ENCODE measurements at regions not wholly inside any gene's neighbourhood (a gene's known extent, or its start where the extent isn't known, plus 50 kb on each side); places are given as distances from the start of the nearest gene placed in this dataset.

GRCh38 chr3:174614036-174614435 is 245.1 kb upstream of the NAALADL2 start:
- DNase-seq (no peak), ATAC-seq (no peak)
- TF ChIP-seq POLR2A (IDR thresholded peaks at IDR 0.05): no peak
- TF ChIP-seq CTCF (IDR thresholded peaks at IDR 0.05): no peak
- Histone ChIP-seq H3K9me3 (no peaks in the 10 kb centered on the region), H3K36me3 (no peaks in the 10 kb centered on the region), H3K4me3 (no peak overlapping the region), H3K27ac (no peak overlapping the region), H3K27me3 (no peaks in the 10 kb centered on the region), H3K4me1 (no peaks in the 10 kb centered on the region)
- 86% methylated on average over 1 of the region's 2 CpGs for WGBS (ENCODE audit: insufficient coverage, low coverage, low lambda C conversion rate, missing lambda C conversion rate)
- intact Hi-C loops (cut with DNase I): no loop called here

DNA sequence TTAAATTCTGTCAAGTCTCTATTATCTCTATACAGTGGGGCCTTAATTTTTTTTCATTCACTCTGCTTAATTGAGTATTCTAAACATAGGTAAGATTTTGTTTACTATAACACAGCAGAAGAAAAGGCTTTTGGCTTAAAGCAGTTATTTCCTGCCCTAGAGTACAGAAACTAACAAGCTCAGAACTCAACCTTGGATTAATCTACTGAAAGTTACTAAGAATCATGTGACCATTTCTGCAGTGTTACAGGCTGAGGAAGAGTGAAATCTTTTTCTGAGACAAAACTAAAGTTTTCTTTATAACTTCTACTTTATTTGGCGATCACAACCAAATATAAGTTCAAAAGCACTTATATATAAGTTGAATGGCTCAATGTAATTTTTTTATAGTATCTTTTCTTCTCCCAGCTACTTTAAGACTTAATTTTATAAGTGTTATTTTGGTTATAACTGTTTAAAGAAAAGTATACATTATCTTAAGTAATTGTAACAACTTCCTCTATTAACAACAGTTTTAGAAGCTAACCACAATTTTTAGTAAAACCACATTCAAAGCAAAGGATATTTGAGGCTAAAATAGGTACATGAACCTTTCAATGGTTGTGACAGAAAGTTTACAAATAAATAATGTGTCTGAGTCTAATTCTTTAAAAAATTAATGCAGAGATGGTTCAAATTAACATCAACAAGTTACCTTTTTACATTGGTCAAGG is 240.6 kb upstream of the NAALADL2 start:
- H3K4me3 ChIP-seq: no peak overlapping the region
- H3K36me3 ChIP-seq: no peaks in the 10 kb centered on the region
- no peaks in the 10 kb centered on the region for H3K27me3 ChIP-seq
- no peak for DNase-seq
- WGBS (ENCODE audit: insufficient coverage, low coverage, low lambda C conversion rate, missing lambda C conversion rate): 94% methylated on average over 1 of the region's 1 CpG
- no peaks in the 10 kb centered on the region for H3K9me3 ChIP-seq
- TF ChIP-seq POLR2A (IDR thresholded peaks at IDR 0.05) (no peak), CTCF (IDR thresholded peaks at IDR 0.05) (no peak)
- H3K4me1 ChIP-seq: no peaks in the 10 kb centered on the region
- no peak overlapping the region for H3K27ac ChIP-seq
- ATAC-seq: peak in 1 of 4 donors; percentile 28
- intact Hi-C loops (cut with DNase I): no loop called here

DNA sequence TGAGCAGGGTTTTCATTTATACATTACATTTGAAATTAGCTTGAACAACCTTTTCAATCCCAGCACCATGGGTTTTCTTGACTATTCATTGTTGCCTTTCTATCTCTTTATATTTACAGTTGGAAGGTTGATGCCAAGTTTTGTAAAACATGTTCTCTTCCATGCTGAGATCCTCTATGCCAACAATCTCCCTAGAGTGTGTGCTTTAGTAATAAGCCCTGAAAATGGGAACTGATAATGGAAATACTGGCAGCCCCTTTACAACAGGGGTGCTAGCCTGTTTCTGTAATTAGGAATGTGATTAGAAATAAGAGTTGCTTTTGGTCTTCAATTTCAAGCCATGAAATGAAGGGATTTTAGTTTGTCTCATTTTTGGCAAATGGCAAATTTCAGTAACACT is 239.9 kb upstream of the NAALADL2 start:
- TF ChIP-seq POLR2A (IDR thresholded peaks at IDR 0.05) (no peak), CTCF (IDR thresholded peaks at IDR 0.05) (no peak)
- no peak overlapping the region for H3K27ac ChIP-seq
- no peaks in the 10 kb centered on the region for H3K36me3 ChIP-seq
- H3K4me3 ChIP-seq: no peak overlapping the region
- intact Hi-C loops (cut with DNase I): no loop called here
- H3K9me3 ChIP-seq: no peaks in the 10 kb centered on the region
- no peaks in the 10 kb centered on the region for H3K27me3 ChIP-seq
- ATAC-seq: no peak
- no peaks in the 10 kb centered on the region for H3K4me1 ChIP-seq
- no peak for DNase-seq

DNA sequence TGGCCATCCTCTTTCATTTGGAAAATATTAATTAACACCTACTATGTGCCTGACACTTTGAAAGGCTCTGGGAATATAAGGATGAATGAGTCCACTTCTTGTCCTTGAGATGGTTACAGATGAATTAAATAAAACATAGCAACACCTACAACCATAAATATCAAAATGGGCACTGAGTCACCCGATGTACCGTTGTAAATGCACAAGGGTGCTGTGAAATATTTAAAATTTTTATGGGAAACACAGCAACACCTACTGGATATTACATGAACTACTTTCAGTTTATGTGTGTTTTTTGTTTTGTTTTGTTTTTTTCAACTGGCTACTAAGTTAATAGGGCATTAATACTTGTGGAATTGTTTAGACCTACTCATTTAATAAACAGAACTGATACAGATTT is 239.0 kb upstream of the NAALADL2 start:
- H3K27me3 ChIP-seq: no peaks in the 10 kb centered on the region
- 15% methylated on average over 2 of the region's 2 CpGs for WGBS (ENCODE audit: insufficient coverage, low coverage, low lambda C conversion rate, missing lambda C conversion rate)
- H3K36me3 ChIP-seq: no peaks in the 10 kb centered on the region
- no peak overlapping the region for H3K27ac ChIP-seq
- peak; percentile 40 to 77 (median 46) for ATAC-seq
- intact Hi-C loops (cut with DNase I): no loop called here
- no peaks in the 10 kb centered on the region for H3K4me1 ChIP-seq
- DNase-seq: no peak
- TF ChIP-seq POLR2A (IDR thresholded peaks at IDR 0.05) (no peak), CTCF (IDR thresholded peaks at IDR 0.05) (peak; percentile 30 to 44 (median 40))
- no peak overlapping the region for H3K4me3 ChIP-seq
- no peaks in the 10 kb centered on the region for H3K9me3 ChIP-seq

Measured in right lobe of liver (tissue), 6 donors.